GM12892 (cell line): ENCODE measurements at regions not wholly inside any gene's neighbourhood (a gene's known extent, or its start where the extent isn't known, plus 50 kb on each side); places are given as distances from the start of the nearest gene placed in this dataset.
A peak's percentile ranks its signal among the peaks of the same experiment; 100 is the strongest.

Source experiments
- DNase-seq: peaks from one replicate; pipeline ENCODE4 v3.0.0; 2011; ENCODE audit not compliant: insufficient read length
- FAIRE-seq: peaks from 2 replicates; lab custom pipeline; 2011; peaks lifted over from hg19 to GRCh38; lab: Jason Lieb, UNC
- POLR2A ChIP-seq: IDR thresholded peaks from 2 replicates; pipeline ENCODE4 v1.6.1; 2011; ENCODE audit warnings: low read depth, low read length, control low read depth
- POLR2AphosphoS5 ChIP-seq: IDR thresholded peaks from 2 replicates; pipeline ENCODE4 v1.6.1; 2011; ENCODE audit warnings: low read depth, low read length, control low read depth
- TAF1 ChIP-seq: IDR thresholded peaks from 2 replicates; pipeline ENCODE4 v1.6.1; 2011; ENCODE audit warnings: low read depth, mild to moderate bottlenecking, control low read depth, low read length, borderline replicate concordance

- DNase-seq (no peak), FAIRE-seq (no peak)
- TF ChIP-seq POLR2AphosphoS5 = no peak
- no peak for TF ChIP-seq POLR2A
- no peak for TF ChIP-seq TAF1
Measured at GRCh38 chr18:75497576-75498235, 70.2 kb upstream of the SMIM21 start.

- FAIRE-seq (no peak), DNase-seq (no peak)
- no peak for TF ChIP-seq POLR2AphosphoS5
- TF ChIP-seq TAF1 = no peak
- no peak for TF ChIP-seq POLR2A
Measured at GRCh38 chr18:75496151-75496550, 68.6 kb upstream of the SMIM21 start.

- FAIRE-seq (no peak), DNase-seq (no peak)
- TF ChIP-seq TAF1 (no peak), POLR2AphosphoS5 (no peak), POLR2A (no peak)
Measured at GRCh38 chr18:75492852-75493251, 65.3 kb upstream of the SMIM21 start.

- TF ChIP-seq POLR2A (no peak), TAF1 (no peak), POLR2AphosphoS5 (no peak)
- DNase-seq (no peak), FAIRE-seq (no peak)
Measured at GRCh38 chr18:75491361-75491760, 63.9 kb upstream of the SMIM21 start.

- TF ChIP-seq POLR2A (no peak), TAF1 (no peak), POLR2AphosphoS5 (no peak)
- DNase-seq (no peak), FAIRE-seq (no peak)
Measured at GRCh38 chr18:75489493-75490190, 62.1 kb upstream of the SMIM21 start.

- DNase-seq = no peak
Measured at GRCh38 chr18:75483662-75484061, 56.2 kb upstream of the SMIM21 start.

GRCh38 chr18:75482880-75483279 is 55.4 kb upstream of the SMIM21 start:
- DNase-seq (no peak), FAIRE-seq (no peak)

More at GRCh38 chr18:75483662-75484061, 56.2 kb upstream of the SMIM21 start:
- no peak for FAIRE-seq
- no peak for TF ChIP-seq POLR2AphosphoS5
- TF ChIP-seq TAF1 = no peak

GRCh38 chr18:75480487-75480886 is 53.0 kb upstream of the SMIM21 start:
- FAIRE-seq (no peak), DNase-seq (no peak)
- TF ChIP-seq TAF1 = no peak
- TF ChIP-seq POLR2AphosphoS5 = no peak
- TF ChIP-seq POLR2A = no peak

More at GRCh38 chr18:75482880-75483279, 55.4 kb upstream of the SMIM21 start:
- no peak for TF ChIP-seq TAF1
- TF ChIP-seq POLR2AphosphoS5 = no peak
- TF ChIP-seq POLR2A = no peak

GRCh38 chr18:75478996-75479880 is 51.7 kb upstream of the SMIM21 start:
- DNase-seq (no peak), FAIRE-seq (peak; percentile 38)
- no peak for TF ChIP-seq POLR2AphosphoS5
- no peak for TF ChIP-seq POLR2A
- no peak for TF ChIP-seq TAF1

GRCh38 chr18:75477900-75478299 is 50.4 kb upstream of the SMIM21 start:
- FAIRE-seq (no peak), DNase-seq (no peak)
- TF ChIP-seq POLR2AphosphoS5 (no peak), POLR2A (no peak), TAF1 (no peak)
